GM12892 (cell line): ENCODE measurements at regions not wholly inside any gene's neighbourhood (a gene's known extent, or its start where the extent isn't known, plus 50 kb on each side); places are given as distances from the start of the nearest gene placed in this dataset.

Experiments used
- POLR2A ChIP-seq: IDR thresholded peaks from 2 replicates; pipeline ENCODE4 v1.6.1; 2011; ENCODE audit warnings: low read depth, low read length, control low read depth
- POLR2AphosphoS5 ChIP-seq: IDR thresholded peaks from 2 replicates; pipeline ENCODE4 v1.6.1; 2011; ENCODE audit warnings: low read depth, low read length, control low read depth
- TAF1 ChIP-seq: IDR thresholded peaks from 2 replicates; pipeline ENCODE4 v1.6.1; 2011; ENCODE audit warnings: low read depth, mild to moderate bottlenecking, control low read depth, low read length, borderline replicate concordance

GRCh38 chr2:228777855-228778355, 493.2 kb downstream of the PID1 start:
- TF ChIP-seq POLR2A (no peak), POLR2AphosphoS5 (no peak), TAF1 (no peak)
